MM.1S (cell line): ENCODE measurements at regions not wholly inside any gene's neighbourhood (a gene's known extent, or its start where the extent isn't known, plus 50 kb on each side); places are given as distances from the start of the nearest gene placed in this dataset.
"Not testable (repeated sequence)": the region's sequence is repeated elsewhere in the genome, so short reads cannot be mapped to it uniquely, and the experiment has no call there.

ENCODE experiments used
- DNase-seq: peaks from one replicate; pipeline ENCODE4 v3.0.0-alpha.2; 2015
- H2AFZ ChIP-seq: fragments of 300-600 bp; sonication (generic); 2 replicates; pipeline ENCODE4 v1.6.0; 2016; ENCODE audit warnings: antibody characterized with exemption, low read length
- H3F3A ChIP-seq: fragments of 300-600 bp; sonication (generic); 2 replicates; pipeline ENCODE4 v1.6.1; 2016; ENCODE audit warnings: mild to moderate bottlenecking, antibody characterized with exemption, low read length, moderate library complexity, mixed read lengths; ENCODE audit not compliant: insufficient read depth
- H3K27ac ChIP-seq: fragments of 300-600 bp; sonication (generic); 2 replicates; pipeline ENCODE4 v1.5.1; 2016; ENCODE audit warnings: mild to moderate bottlenecking, low read length
- H3K27me3 ChIP-seq: fragments of 300-600 bp; sonication (generic); replicated peaks from 2 replicates; pipeline ENCODE4 v1.6.0; 2016; ENCODE audit warnings: low read length; ENCODE audit not compliant: insufficient read depth
- H3K36me3 ChIP-seq: fragments of 300-600 bp; sonication (generic); replicated peaks from 2 replicates; pipeline ENCODE4 v1.6.1; 2016; ENCODE audit warnings: mild to moderate bottlenecking, low read length, mixed read lengths; ENCODE audit not compliant: insufficient read depth
- H3K4me1 ChIP-seq: fragments of 300-600 bp; sonication (generic); 2 replicates; pipeline ENCODE4 v1.6.1; 2016; ENCODE audit warnings: low read length, mixed read lengths
- H3K4me2 ChIP-seq: fragments of 300-600 bp; sonication (generic); 2 replicates; pipeline ENCODE4 v1.6.0; 2016; ENCODE audit warnings: low read depth, low read length
- H3K4me3 ChIP-seq: fragments of 300-600 bp; sonication (generic); 2 replicates; pipeline ENCODE4 v1.5.1; 2016; ENCODE audit warnings: low read length, mixed read lengths
- H3K79me2 ChIP-seq: fragments of 300-600 bp; sonication (generic); 2 replicates; pipeline ENCODE4 v1.6.1; 2016; ENCODE audit warnings: mixed run types, low read length, mixed read lengths
- H3K9ac ChIP-seq: fragments of 300-600 bp; sonication (generic); 2 replicates; pipeline ENCODE4 v1.6.1; 2016; ENCODE audit warnings: low read length, mixed read lengths
- H3K9me2 ChIP-seq: fragments of 300-600 bp; sonication (generic); replicated peaks from 2 replicates; pipeline ENCODE4 v1.6.1; 2016; ENCODE audit warnings: mild to moderate bottlenecking, low read length, mixed read lengths; ENCODE audit not compliant: insufficient read depth
- H3K9me3 ChIP-seq: fragments of 300-600 bp; sonication (generic); replicated peaks from 2 replicates; pipeline ENCODE4 v1.6.1; 2016; ENCODE audit warnings: mild to moderate bottlenecking, low read length, mixed read lengths; ENCODE audit not compliant: insufficient read depth
- H4K20me1 ChIP-seq: fragments of 300-600 bp; sonication (generic); 2 replicates; pipeline ENCODE4 v1.6.1; 2016; ENCODE audit warnings: mild to moderate bottlenecking, low read length, moderate library complexity, mixed read lengths; ENCODE audit not compliant: insufficient read depth
- CTCF ChIP-seq: fragments of 300-600 bp; sonication (generic); IDR thresholded peaks from 2 replicates; pipeline ENCODE4 v1.5.1; 2016; ENCODE audit warnings: antibody characterized with exemption, low read length, mixed read lengths

GRCh38 chr7:35945621-35946020 is 144.8 kb downstream of the SEPTIN7 start:
- not testable (repeated sequence) for H3K4me1 ChIP-seq, H2AFZ ChIP-seq, H4K20me1 ChIP-seq, H3K4me2 ChIP-seq, H3K27me3 ChIP-seq, H3K27ac ChIP-seq, H3K9me3 ChIP-seq, H3K9me2 ChIP-seq, H3K9ac ChIP-seq, H3K36me3 ChIP-seq, H3K79me2 ChIP-seq, DNase-seq, H3K4me3 ChIP-seq, H3F3A ChIP-seq
- TF ChIP-seq CTCF, result 0 out of 2 replicates have a peak, but pooled peaks have one; percentile 6

DNA sequence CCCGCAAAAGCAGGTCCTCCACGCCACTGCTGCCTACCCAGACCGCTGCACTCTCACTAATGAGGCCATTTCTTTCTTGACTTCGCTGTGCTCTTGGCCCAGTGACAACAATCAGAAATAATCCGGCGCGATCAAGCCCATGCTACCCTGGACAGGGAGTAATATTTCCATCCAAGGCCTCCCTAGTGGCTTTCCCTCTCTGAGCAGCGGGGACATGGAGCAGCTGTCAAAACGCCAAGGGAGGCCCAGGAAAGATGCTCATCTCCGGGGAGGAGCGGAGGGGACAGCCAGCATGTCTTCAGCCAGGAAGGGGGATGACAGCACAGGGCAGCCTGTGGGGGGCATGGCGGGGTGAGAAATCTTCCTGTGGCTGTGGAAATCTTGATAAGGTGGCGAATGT is 154.9 kb downstream of the SEPTIN7 start:
- H3K9me2 ChIP-seq, H3K4me2 ChIP-seq, H2AFZ ChIP-seq, H3K36me3 ChIP-seq, H4K20me1 ChIP-seq, H3K9me3 ChIP-seq, H3K4me1 ChIP-seq, H3K9ac ChIP-seq, H3K79me2 ChIP-seq, H3K27ac ChIP-seq, H3K4me3 ChIP-seq, H3K27me3 ChIP-seq, H3F3A ChIP-seq, DNase-seq: not testable (repeated sequence)

DNA sequence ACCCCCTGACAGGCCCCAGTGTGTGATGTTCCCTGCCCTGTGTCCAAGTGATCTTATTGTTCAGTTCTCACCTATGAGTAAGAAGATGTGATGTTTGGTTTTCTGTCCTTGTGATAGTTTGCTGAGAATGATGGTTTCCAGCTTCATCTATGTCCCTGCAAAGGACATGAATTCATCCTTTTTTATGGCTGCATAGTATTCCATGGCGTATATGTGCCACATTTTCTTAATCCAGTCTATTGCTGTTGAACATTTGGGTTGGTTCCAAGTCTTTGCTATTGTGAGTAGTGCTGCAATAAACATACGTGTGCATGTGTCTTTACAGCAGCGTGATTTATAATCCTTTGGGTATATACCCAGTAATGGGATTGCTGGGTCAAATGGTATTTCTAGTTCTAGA is 156.1 kb downstream of the SEPTIN7 start:
- H3K4me3 ChIP-seq, result not testable (repeated sequence)

GRCh38 chr7:35961260-35961659 is 160.4 kb downstream of the SEPTIN7 start:
- not testable (repeated sequence) for H3K4me1 ChIP-seq, H2AFZ ChIP-seq, H3K36me3 ChIP-seq

More for the DNA sequence above, 156.1 kb downstream of the SEPTIN7 start:
- not testable (repeated sequence) for DNase-seq, H3K79me2 ChIP-seq, H3K9me2 ChIP-seq, H3K36me3 ChIP-seq, H2AFZ ChIP-seq, H3K27me3 ChIP-seq, H3K27ac ChIP-seq, H3K4me2 ChIP-seq, H3K9ac ChIP-seq, H4K20me1 ChIP-seq, H3K4me1 ChIP-seq, H3F3A ChIP-seq, H3K9me3 ChIP-seq

GRCh38 chr7:35962607-35963006 is 161.8 kb downstream of the SEPTIN7 start:
- not testable (repeated sequence) for H3K4me3 ChIP-seq

More at GRCh38 chr7:35961260-35961659, 160.4 kb downstream of the SEPTIN7 start:
- H3K79me2 ChIP-seq, H3K27me3 ChIP-seq, H3K9ac ChIP-seq, H3K27ac ChIP-seq, H3K9me3 ChIP-seq, DNase-seq, H3K4me3 ChIP-seq, H3F3A ChIP-seq, H4K20me1 ChIP-seq, H3K4me2 ChIP-seq, H3K9me2 ChIP-seq: not testable (repeated sequence)

More at GRCh38 chr7:35962607-35963006, 161.8 kb downstream of the SEPTIN7 start:
- H3K9ac ChIP-seq, H3K27ac ChIP-seq, H3K4me2 ChIP-seq, H4K20me1 ChIP-seq, H3K27me3 ChIP-seq, H3K36me3 ChIP-seq, H2AFZ ChIP-seq, H3K9me3 ChIP-seq, DNase-seq, H3K9me2 ChIP-seq, H3F3A ChIP-seq, H3K79me2 ChIP-seq, H3K4me1 ChIP-seq: not testable (repeated sequence)
